Epidermal melanocyte (primary cell): ENCODE measurements at regions not wholly inside any gene's neighbourhood (a gene's known extent, or its start where the extent isn't known, plus 50 kb on each side); places are given as distances from the start of the nearest gene placed in this dataset.

Source experiments
- DNase-seq: peaks from one replicate; pipeline ENCODE4 v3.0.0; 2011; ENCODE audit warnings: low spot score; ENCODE audit not compliant: insufficient read length

DNA sequence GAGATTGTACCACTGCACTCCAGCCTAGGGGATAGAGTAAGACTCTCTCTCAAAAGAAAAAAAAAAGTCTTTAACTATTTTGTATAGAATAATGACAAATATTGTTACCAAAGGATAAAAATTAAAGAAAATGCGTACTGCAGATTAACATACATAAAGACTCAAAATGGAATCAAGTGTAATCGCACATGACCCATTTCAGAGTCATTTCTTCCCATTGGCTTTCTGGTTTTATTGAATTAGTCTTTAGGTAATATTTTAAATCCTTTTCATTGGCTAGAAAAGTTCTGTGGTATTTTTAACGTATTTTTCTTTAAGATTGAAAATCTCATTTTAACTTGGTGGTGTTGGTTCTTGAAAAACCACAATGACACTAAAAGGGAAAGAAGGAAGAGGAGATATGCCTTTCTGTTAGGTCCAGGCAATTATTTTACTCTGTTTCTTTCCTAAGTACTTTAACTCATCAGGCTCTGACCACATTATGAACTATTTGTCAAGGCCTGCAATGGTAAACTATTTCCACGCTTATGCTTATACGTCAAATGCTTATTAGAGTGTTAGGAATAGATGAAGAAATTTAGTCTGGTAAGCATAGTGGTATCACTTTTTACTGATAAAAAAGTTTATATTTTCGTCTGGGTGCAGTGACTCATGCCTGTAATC lies 52.3 kb downstream of the PLEKHG1 start:
- no peak for DNase-seq

DNA sequence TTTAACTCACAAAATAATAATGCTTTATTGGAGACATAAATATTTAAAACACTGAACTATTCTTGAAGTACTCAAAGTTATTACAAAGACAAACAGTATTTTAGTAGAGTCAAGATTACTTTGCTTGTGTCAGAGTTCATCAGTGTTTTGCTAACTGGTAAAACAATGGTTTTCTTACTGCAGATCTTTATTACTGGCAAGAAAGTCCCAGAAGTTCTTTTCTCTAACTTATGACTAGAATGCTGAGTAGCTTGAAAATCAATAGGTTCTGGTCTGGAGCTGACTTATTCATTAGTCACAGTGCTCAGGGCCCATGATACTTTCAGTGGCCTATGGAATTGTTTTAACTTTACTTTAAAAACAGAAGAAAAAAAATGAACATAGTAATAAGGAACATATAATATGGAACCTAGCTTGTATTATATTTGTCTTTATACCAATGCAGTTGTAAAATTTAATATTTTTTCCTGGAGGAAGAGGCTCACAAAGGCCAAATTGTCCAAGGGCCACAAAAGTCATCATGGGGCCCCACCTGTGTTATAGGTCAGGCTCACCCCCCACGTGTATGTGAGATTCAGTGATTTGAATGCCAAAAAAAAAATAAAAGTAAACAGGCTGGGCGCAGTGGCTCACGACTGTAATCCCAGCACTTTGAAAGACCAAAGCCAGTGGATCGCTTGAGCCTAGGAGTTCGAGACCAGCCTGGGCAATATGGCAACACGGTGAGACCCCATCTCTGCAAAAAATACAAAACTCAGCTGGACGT lies 53.3 kb downstream of the PLEKHG1 start:
- DNase-seq: no peak

DNA sequence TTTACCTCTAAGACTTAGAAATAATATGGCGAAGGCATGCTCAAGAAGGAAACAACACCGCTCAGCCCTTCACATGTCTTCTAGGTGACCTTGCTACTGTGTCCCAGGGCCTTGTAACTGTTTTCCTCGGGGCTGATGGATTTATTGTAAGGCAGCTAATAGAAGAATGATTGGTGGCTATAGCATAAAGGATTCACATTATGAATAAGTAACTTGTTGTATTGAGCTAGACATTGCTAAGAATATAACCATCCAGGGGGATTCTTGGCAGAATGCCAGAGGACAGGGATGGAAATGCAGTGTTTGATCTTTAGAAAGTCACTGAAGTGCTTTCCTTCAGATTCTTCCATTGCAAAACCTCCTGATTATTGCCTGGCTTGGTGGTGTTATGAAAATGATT lies 54.9 kb downstream of the PLEKHG1 start:
- DNase-seq: no peak

DNA sequence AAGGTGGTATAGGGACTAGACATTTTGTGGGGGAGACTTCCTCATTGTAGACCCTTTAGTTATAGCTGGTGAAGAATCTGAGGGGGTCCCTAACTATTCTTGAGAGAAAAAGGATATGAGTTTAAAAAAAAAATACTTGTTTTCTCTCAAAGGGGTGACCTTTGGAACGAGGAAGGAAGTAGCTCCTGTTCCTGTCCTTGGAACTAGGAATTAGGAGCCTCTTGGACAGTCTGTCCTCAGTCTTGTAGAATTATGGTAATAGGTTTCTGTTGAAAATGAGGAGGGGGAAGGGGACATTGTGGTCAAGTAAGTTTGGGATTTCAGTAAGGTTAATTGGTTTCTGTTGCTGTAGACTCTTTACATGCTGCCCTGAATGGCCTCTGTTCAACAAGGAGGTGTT lies 56.5 kb downstream of the PLEKHG1 start:
- DNase-seq: no peak

DNA sequence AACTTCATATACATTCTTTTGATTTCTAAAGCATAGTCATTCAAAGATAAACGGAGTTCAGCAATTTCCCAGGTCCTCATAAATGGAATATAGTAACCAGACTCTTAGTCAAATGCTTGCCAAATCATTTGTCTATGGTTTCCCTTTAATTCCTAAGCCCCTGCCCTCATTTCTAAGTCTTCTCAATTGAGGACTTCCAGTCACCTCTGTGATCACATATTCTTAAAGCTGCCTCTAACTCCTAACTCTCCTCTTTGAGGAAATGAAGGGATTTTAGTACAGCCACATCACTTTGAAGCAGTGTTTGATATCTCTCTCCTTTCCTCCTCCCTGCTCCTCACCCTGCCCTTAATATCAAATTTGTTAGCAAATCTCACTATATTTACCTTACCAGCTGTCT lies 58.7 kb downstream of the PLEKHG1 start:
- DNase-seq: no peak

DNA sequence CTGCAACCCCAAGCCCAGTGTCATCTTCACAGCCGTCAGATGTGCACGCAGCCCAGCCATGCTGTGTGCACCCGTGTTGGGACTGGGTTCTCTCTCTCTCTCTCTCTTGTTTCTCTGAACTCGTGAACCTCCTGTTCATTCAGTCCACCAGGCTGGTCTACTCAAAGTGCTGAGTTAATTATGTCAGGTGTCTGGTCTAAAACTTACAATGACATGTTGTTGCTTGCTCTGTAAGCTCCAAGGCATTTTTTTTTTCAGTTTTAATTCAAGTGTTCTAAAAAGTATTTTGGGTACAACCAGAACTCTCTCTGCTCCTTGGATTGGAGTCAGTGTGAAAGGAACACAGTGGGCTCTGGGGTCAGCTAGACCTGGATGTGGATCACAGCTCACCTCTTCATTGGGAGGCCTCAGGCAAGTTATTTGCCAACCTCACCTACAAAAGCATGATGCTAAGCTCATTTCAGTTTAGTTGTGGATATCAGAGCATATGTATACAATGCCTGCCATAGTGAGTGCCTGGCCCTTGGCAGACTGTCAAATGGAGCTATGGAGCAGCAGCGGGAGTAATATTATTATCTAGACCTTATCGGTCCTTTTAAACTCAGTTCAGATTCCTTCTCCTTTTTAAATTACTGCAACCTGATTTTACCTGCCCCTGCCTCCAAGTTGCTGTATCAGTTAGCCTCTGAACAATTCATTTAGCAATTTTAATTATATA lies 59.5 kb downstream of the PLEKHG1 start:
- DNase-seq: no peak

DNA sequence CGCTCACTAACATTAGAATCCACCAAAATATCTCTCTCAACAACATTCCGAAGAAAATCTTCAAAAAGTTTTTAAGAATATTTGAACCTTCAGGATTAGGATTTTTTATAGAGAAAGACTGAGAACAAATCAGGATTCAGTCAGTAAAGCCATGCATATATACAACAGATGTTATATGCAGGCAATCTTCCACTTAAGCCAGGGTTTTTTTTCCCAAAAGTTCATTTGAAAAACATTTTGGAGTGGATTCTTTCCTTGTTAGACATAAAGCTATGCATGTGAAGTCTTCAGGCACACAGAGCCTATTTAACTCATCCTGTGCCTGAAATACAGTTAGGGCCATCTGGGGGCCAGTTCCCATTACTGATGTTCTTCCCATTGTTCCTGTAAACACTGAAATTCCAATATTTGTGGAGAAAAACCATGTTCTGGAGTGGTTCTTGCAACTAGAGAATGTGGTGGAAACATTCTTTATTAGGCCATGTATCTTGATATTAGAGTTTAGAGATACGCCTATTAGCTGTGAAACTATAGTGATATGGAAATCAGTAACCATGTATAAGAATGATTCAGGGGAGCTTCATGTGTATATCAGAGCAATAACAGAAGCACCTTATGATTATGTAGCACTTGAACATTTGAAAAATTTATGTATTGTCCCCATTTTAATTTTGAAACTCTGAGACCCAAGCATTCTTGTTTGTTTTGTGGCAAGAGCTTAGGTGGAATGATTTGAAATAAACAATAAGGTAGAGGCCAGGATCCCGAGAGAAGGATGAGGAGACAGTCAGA lies 61.7 kb downstream of the PLEKHG1 start:
- DNase-seq: no peak

DNA sequence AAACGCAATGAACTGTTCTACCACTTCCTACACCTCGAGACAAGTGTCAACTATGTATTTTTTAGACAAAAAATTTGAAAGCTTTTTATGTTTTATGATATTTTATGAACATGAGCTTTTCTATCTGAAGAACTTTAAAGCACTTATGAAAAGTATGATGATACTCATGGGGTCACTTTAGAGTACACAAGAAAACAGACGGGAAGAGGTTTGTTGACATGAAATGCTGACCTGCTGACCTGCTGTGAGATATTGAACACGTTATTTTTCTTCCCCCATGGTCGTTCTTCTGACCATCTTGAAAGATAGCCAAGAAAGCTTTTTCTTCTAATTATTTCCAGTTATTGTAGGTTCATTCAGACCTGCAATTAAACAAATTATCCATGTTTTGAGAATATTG lies 63.1 kb downstream of the PLEKHG1 start:
- no peak for DNase-seq

DNA sequence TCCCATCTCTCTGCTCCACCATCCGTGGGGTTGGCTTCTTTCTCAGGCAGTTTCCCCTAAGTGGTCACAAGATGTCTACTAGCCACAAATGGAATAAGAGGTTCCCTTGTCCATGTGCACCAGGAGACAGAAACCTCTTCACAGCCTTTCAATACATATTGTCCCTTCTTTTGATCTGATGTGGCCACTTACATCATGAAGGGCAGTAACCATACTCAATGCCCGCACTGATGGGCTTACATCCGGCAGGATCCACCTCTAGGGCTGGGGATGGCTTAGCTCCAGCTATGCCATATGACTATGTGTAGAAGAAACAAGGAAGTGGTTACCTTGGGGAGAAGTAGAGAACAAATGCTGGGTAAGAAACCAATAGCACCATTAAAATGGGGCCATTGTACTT lies 64.4 kb downstream of the PLEKHG1 start:
- DNase-seq: no peak

DNA sequence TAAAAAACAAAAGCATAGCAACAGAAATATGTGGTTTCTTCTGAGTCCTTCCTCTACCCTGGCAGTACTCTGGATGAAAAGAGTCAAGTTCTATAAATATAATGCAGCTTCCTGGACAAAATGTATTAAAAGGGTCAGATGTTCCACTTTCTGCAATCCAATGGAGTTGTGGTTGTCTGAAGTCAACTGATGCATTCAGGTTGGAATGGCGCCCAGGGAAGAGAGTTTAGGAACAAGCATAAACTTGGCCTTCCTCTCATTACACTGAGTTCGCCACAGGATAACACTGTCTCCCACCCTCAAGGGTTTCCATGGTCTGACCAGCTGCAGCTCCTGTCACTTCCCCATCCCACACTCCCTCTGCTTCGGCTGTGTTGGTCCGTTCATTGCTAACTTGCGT lies 66.4 kb downstream of the PLEKHG1 start:
- no peak for DNase-seq

DNA sequence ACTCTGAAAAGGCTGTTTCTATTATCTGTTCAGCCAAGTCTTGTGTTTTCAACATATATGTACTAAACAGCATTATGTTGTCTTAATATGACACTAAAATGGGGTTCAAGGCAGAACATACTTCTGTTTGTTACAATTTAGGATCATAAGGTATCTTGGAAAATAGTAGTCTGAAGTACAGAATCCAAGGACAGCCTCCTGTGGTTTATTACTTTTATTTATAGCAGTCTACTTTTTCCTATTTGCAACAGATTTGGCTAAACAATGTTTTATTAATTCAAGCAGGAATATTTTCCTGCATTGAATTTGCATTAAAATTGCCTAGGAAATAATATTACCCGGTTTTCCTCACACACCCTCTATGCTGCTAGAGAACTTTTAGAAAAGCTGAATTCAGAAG lies 67.7 kb downstream of the PLEKHG1 start:
- DNase-seq: no peak

DNA sequence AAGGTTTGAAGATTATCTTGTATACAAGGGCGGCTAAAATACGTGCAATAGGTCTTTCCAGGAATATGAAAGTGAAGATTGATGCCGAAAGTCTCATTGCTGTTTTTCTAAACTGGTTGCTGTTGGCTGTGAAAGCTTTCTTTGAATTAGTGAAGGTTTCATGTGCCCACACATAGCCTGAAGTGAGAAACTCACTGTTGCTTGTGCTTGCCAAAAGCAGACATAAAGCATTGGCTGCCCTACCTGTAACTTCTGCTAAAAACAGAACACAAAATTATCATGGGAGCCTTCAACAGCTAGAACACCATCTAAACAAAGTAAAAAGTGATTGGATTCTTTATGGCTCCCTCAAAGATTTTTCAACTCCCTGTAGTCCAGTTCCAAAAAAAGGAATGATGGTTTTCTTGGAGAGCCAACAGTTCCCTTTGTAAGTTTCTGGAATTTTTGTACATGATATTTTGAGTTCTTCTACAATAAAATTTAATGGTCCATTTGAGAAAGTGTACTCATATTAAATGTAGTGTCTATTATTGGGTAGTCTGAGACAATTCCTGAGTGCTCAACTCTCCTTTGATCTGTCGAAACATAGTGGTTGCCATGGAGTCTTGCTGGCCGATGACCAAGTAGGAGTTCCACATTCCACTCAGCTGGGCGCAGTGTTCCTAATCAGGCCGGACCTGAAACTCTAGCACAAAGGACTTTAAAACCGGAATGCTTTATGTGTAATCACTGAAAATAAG lies 68.5 kb downstream of the PLEKHG1 start:
- DNase-seq: peak; percentile 52

DNA sequence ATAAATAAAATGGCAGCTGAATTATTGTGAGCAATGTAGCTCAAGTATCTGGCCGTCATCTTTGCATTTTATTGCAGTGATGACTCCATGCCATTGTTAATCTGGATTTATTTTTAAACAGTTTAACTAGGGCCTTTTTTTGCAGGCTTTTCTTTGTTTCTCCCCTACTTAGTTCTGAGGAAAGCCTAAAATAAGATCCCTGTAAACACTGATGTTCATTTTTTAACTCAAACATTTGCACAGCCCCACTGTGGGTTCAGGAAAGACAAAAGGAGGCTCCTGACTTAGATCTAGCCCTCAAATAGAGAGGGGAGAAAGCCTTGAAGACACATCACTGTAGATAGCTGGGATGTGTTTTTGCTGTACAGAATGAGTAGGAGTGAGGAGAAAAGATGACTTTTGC lies 69.2 kb downstream of the PLEKHG1 start:
- DNase-seq: no peak

DNA sequence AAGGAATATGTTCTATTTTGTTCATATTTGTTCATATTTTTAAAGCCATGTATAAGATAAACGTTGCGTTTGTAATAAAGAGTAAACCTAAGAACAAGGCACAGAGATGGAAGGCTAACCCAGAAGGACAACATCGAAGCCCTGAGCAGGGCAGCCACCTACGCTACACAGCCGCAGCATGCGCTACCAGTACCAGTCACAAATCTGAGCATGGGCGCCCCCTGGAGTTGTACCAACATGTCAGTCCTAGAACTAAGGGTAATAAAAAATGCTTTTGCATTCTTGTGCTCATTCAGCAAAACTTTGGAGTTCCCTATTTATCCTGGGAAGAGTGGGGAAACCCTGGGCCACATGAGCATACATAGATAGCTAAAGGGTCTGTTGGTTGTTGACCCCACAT lies 70.6 kb downstream of the PLEKHG1 start:
- DNase-seq: no peak

DNA sequence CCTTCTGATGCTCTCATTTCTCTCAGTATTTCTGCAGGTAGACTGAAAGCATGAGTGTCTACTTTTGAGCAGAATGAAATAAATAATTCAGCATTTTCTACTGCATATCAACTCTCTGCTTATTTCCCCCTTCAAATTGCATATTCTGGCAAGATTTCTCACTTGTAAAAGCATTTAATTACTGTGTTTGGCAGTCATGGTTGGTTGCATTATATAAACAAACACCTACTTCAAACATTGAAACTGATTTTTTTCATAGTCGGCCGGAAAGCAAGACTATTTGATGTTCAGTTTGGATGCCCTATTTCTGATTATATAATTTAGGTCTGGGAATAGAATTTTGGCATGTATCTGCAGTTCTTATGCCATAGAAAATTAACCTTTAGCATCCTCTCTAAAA lies 73.1 kb downstream of the PLEKHG1 start:
- no peak for DNase-seq

DNA sequence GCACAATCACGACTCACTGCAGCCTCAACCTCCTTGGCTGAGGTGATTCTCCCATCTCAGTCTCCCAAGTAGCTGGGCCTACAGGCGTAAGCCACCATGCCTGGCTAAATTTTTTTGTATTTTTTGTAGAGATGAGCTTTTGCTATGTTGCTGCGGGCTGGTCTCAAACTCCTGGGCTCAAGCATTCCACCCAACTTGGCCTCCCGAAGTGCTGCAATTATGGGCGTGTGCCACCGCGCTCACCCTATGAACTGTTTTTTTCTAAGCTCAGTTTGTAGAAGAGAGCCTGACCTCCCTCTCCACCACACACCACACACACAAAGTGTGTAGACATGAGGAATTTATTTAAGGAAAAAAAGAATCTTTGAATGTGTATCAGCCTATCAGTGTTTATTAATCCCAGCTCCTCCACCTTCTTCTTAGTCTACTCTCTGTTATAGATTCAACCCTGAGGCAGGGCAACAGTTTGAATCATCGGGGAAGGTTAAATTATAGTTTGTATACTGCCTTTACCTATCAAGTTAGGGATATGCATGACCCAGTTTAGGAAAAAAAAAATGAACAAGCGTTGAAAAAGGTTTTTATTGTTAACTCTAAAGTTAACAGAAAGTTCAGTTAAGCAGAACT lies 74.1 kb downstream of the PLEKHG1 start:
- no peak for DNase-seq

DNA sequence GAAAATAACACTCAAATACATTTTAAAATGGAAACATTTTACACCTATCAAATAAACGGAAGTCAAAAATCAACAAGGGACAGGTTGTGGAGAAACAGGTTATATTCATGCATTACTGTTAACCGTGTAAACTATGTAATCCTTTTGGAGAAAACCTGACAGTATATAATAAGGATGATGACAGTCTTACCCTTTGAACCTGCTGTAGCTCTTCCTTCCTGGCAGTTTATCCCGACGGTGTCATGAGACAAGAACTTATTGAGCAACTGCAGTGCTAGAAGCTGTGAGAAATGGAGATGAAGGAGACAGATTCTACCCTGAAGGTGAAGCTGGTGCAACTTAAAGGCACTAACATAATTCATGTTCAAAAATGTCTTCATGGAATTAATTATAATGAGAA lies 76.7 kb downstream of the PLEKHG1 start:
- DNase-seq: no peak

DNA sequence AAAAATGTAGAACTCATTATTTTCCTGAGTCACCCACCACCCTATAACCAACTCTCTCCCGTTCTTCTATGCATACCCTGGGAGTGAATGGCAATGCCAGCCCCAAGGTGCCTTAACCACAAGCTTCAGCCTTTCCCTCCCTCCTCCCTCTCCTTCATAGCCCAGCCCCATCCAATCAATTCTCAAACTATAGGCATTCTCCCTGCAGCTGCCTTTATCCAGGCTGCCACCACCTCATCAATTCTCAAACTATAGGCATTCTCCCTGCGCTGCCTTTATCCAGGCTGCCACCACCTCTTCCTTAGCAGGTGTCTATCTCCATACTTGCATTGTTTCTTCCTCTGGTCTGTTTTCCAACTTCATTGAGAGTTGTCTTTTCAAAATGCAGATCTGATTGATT lies 77.1 kb downstream of the PLEKHG1 start:
- no peak for DNase-seq

DNA sequence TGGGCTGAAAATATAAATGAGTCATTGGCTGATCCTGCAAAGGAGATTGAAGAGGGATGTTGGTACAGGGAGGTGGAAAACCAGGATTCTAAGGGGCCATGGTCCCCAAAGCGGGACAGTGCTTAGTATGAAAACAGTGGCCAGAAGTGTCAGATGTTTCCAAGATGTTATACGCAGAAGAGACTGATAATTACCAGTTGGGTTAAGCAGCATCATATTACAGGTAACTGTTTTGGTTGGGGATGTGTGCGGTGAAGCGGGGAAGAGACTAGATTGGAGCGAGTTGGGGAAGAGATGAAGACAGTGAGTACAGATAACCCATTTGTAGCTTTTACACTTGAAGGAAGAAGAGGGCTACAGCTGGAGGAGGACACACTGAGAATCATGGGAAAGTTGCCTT lies 80.8 kb downstream of the PLEKHG1 start:
- no peak for DNase-seq

DNA sequence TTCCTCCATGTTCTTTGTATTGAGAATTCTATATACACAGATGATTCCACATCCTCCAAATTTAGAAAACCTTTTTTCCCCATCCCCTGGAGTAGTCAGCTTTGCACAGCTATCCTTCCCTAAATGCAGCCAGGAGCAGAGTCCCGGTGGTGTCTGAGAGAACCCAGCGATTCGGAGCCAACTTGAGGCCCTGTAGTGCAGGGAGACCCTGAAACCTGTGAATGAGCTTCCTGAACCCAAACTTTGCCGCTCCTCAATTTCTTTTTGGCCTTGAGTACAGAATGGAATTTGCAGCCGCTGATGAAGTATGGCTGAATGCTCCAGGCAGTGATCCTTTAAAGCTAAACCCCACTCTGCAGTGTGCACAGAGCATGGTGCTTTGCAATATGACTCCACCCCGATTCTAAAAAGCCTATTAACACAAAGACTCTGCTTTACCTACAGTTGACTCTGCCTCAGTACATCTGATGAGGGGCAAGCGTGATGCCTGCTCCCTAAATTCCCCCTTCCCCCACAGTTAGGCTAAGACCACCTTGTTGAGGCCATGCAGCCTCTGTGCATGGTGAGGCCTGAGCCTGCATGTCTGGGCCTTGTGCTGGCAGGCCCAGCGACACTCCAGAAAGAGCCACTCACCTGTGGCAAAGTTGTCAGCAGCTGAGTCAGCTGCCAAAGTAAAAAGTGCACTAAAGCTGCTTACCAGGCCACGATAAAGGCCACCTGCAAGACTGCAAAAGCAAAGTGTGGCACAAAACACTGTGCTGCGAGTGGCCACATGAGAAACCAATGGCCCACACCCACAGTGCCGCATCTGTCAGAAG lies 82.1 kb downstream of the PLEKHG1 start:
- no peak for DNase-seq
